Central memory CD4-positive, alpha-beta T cell (primary cell): ENCODE measurements at regions not wholly inside any gene's neighbourhood (a gene's known extent, or its start where the extent isn't known, plus 50 kb on each side); places are given as distances from the start of the nearest gene placed in this dataset.

ENCODE experiments used
- DNase-seq: peaks from one replicate; pipeline ENCODE4 v3.0.0; 2022

DNA sequence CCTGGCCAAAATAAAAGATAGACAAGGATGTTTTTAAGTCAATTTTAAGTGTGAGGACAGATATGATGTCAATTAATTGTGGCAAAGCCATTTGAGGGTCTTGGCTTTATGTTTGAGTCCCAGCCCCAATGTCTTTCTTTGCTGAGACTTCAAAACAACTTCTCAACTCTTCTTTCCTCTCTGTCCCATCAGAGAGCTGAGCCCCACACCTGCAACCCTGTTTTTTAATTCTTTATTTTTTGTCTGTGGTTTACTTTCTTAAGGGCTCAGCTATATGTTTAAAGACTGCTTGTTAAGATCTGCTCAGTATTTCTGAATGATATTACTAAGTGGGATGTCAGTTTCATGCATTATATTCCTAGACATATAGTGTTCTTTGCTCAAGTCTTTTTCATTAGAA, 164.3 kb downstream of the HS3ST1 start:
- no peak for DNase-seq

- DNase-seq: no peak
Observed at GRCh38 chr4:11263208-11263607, 165.5 kb downstream of the HS3ST1 start.

DNA sequence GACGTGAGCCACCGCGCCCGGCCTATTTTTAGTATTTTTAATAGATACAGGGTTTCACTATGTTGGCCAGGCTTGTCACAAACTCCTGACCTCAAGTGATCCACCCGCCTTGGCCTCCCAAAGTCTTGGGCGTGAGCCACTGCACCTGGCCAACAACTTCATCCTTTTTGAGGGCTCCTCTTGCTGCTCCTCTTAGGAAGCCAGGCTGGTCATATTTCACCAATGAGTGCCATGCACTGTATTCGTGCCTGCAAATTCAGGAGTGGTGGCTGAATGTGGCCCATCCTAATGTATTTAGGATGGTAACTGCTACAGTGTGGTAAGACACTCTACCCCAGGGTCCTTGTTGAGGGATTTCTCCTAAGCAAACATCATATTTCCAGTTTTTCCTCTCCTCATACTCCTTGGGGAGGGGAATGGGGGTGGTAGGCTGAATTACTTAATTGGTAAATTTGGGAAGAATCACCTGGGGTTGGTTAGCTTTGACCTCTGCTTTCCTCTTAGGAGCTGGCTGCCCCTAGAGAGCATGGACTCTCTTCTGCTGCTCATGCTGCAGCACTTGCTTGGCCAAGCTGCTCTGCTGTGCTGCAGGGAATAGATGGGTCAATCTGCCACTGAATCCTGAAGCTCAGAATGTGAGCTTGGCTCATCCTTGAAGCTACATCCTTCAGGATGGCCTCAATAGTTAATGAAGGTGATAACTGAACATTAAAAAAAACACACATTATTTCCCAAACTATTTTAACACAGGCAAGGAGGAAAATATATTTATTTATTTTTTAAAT, 167.4 kb downstream of the HS3ST1 start:
- no peak for DNase-seq

DNA sequence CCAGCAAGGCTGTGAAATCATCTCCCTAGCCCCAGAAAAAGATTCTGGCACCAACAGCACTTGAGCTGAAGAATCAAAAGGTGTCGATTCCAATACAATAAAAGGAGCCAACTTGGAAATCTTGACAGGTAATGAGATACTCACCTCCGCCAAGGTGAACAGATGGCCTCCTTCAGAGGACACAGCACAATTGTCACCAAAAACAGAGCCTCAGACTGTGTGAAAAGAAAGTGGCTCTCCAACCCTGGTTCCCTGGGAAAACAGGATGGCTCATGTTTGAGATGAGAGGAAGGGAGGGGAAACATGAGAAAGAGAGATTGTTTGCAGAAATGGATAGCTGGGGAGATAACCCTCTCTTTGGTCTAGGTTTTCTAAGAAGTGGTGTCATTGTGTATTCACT, 168.9 kb downstream of the HS3ST1 start:
- no peak for DNase-seq

DNA sequence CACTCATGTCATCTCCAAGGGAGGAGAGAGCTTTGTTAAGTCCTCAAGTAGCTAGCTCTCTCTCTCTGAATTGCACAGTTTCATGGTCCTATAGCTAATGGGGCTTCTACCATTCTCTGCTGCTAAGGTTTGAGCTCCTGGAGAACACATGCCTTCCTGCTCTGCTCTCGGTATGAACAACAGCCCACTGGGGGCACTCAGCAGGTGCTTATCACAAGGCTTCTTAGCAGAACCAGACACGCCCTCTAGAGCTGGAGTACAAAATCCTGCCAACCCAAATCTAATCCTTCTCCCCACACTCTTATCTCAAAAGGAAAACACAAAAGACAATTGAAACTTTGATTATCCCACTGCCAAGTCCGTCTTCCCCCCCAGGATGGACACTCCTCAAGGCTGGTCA, 176.5 kb downstream of the HS3ST1 start:
- DNase-seq: no peak

- DNase-seq: no peak
Observed at GRCh38 chr4:11250510-11250909, 178.2 kb downstream of the HS3ST1 start.

DNA sequence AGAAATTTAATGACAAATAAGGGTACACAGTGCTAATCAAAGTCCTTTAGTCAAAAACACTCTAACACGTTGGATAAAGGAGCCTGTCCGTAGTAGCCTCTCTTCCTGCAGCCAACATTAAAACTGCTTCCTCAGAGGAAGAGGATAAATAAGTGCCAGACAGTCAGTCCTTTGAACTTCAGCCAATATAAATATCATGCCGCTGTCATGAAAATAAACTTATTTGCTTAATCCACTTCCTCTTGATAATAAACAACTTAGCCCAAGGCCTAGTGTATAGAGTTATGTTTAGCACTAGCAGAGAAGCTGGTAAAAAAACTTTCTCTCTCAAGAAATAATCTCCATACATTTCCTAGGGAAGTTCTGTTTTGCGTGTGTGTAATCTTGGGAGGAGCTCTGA, 196.7 kb downstream of the HS3ST1 start:
- DNase-seq: no peak

GRCh38 chr4:11230866-11231265, 197.8 kb downstream of the HS3ST1 start:
- no peak for DNase-seq

- no peak for DNase-seq
Observed at GRCh38 chr4:11228530-11228929, 200.2 kb downstream of the HS3ST1 start.

DNA sequence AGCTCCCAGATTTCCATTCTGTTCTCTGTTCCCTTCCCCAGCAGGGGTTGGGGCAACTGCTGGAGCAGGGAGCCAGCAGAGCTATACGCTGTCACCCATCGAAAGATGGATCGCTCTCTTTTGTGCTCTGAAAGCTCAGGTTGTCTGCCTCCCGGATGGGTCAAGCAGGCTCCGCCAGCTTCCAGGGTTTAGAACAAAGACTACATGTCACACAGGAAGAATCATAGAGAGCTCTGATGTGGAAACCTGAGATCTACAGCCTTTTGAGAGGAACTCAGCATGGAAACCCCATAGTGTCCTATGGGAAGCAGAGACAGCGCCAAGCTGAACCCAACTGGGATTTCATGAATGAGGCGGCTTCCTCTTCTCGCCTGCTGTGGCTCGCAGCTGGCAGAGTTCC, 205.4 kb downstream of the HS3ST1 start:
- DNase-seq: no peak

- DNase-seq: no peak
Observed at GRCh38 chr4:11218692-11219091, 210.0 kb downstream of the HS3ST1 start.

- DNase-seq: no peak
Observed at GRCh38 chr4:11216520-11216919, 212.2 kb downstream of the HS3ST1 start.

GRCh38 chr4:11214281-11214680, 214.4 kb downstream of the HS3ST1 start:
- no peak for DNase-seq

- no peak for DNase-seq
Observed at GRCh38 chr4:11209826-11210225, 218.9 kb downstream of the HS3ST1 start.

DNA sequence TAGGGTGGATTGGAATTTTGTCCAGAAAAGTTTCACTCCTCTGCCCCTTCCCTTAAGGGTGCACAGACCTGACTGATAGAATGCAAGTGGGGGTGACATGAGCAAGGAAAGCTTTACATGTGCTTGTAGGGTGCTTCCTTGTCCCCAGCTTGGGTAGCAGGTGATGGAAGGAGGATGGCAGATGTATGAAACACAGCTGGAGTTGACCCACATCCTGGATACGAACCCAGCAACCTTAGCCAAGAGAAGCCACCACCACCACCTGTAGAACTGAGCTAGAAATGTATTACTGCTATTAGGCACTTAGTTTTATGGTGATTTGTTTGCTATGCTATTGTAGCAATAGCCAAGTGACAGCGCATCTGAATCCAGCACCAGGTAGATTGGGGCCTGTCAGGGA, 227.4 kb downstream of the HS3ST1 start:
- no peak for DNase-seq

- DNase-seq: no peak
Observed at GRCh38 chr4:11198516-11199305, 230.0 kb downstream of the HS3ST1 start.

DNA sequence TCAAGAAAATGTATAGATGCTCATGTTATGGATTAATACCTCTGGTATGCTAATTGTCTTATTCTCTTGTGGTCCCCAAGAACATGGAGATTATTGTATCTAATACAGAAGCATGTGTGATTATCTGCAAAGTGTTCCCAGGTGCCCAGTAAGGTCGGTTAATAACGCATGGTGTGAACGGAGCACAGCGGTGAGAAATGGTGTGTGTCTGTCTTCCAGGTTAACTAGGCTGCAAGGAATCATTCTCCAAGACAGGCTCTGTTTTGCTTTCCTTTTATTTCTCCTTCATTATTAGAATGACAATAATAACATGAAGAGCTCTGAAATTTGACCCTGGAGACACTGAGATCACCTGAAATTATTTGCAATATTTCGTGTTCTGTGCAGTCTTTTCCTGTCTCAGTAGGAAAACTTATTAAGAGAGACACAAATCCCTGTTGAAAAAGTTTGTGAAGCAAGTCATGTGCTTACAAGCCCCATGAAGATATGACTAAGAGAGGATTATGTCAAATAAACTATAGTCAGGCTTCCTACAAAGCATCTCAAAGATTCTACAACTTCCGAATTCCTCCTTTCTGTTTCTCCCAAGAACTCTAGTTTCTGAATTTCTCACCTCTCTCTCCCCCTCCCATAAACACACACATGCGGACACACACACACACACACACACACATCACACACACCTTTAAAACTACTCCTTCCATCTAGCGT, 230.9 kb downstream of the HS3ST1 start:
- DNase-seq: no peak

- no peak for DNase-seq
Observed at GRCh38 chr4:11196927-11197522, 231.7 kb downstream of the HS3ST1 start.

DNA sequence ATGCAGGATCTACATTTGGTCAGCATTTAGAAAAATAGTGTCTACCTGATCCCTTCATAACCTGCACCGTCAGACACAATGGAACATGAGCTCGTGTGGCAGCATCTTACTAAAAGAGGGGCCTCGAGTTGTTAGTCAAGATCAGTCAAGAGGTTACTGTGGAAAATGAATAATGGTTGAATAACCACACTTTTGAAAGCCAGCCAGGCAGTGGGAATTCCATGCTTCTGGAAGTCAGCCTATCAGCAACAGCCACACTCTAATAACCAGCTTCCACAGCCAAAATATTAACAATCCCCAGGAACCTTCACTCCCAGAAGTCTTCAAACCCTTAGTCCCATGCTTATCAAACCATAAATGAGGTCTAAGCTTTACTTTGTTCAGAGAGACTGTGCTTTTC, 234.3 kb downstream of the HS3ST1 start:
- DNase-seq: no peak

GRCh38 chr4:11189756-11190155, 238.9 kb downstream of the HS3ST1 start:
- no peak for DNase-seq

GRCh38 chr4:11183356-11183740, 245.3 kb downstream of the HS3ST1 start:
- DNase-seq: no peak

- DNase-seq: no peak
Observed at GRCh38 chr4:11182586-11183355, 245.9 kb downstream of the HS3ST1 start.

GRCh38 chr4:11182031-11182430, 246.7 kb downstream of the HS3ST1 start:
- no peak for DNase-seq
